Hepatic stellate cell (primary cell): ENCODE measurements at regions not wholly inside any gene's neighbourhood (a gene's known extent, or its start where the extent isn't known, plus 50 kb on each side); places are given as distances from the start of the nearest gene placed in this dataset.
"Not testable (repeated sequence)": the region's sequence is repeated elsewhere in the genome, so short reads cannot be mapped to it uniquely, and the experiment has no call there.

Experiments used
- DNase-seq: peaks from one replicate; pipeline ENCODE4 v3.0.0; 2011; ENCODE audit warnings: low spot score

- not testable (repeated sequence) for DNase-seq
These were observed 430.2 kb upstream of the ACVR2A start for GRCh38 chr2:147414656-147415055.

GRCh38 chr2:147408357-147408756 is 436.5 kb upstream of the ACVR2A start:
- no peak for DNase-seq

- DNase-seq = no peak
These were observed 439.2 kb upstream of the ACVR2A start for GRCh38 chr2:147405651-147406050.

- DNase-seq = no peak
These were observed 445.8 kb upstream of the ACVR2A start for GRCh38 chr2:147398996-147399395.

GRCh38 chr2:147398301-147398700 is 446.5 kb upstream of the ACVR2A start:
- DNase-seq = no peak

- DNase-seq = no peak
These were observed 447.9 kb upstream of the ACVR2A start for GRCh38 chr2:147396890-147397289.

GRCh38 chr2:147394179-147394790 is 450.5 kb upstream of the ACVR2A start:
- no peak for DNase-seq

GRCh38 chr2:147392180-147392579 is 452.6 kb upstream of the ACVR2A start:
- DNase-seq = no peak

- DNase-seq = no peak
These were observed 454.4 kb upstream of the ACVR2A start for GRCh38 chr2:147390475-147390874.

GRCh38 chr2:147389218-147389617 is 455.6 kb upstream of the ACVR2A start:
- no peak for DNase-seq

GRCh38 chr2:147388217-147388616 is 456.6 kb upstream of the ACVR2A start:
- DNase-seq = no peak

GRCh38 chr2:147386284-147386683 is 458.5 kb upstream of the ACVR2A start:
- DNase-seq = no peak

GRCh38 chr2:147385600-147385999 is 459.2 kb upstream of the ACVR2A start:
- DNase-seq = no peak

- no peak for DNase-seq
These were observed 460.2 kb upstream of the ACVR2A start for GRCh38 chr2:147384659-147385058.

GRCh38 chr2:147382322-147382948 is 462.4 kb upstream of the ACVR2A start:
- no peak for DNase-seq

- DNase-seq = no peak
These were observed 466.4 kb upstream of the ACVR2A start for GRCh38 chr2:147378403-147378802.

GRCh38 chr2:147375073-147375472 is 469.8 kb upstream of the ACVR2A start:
- DNase-seq = no peak

GRCh38 chr2:147374423-147374811 is 470.4 kb upstream of the ACVR2A start:
- DNase-seq = no peak

- no peak for DNase-seq
These were observed 470.9 kb upstream of the ACVR2A start for GRCh38 chr2:147373800-147374422.

GRCh38 chr2:147368306-147368705 is 476.5 kb upstream of the ACVR2A start:
- no peak for DNase-seq

- no peak for DNase-seq
These were observed 478.6 kb upstream of the ACVR2A start for GRCh38 chr2:147366279-147366678.

GRCh38 chr2:147365622-147366021 is 479.2 kb upstream of the ACVR2A start:
- no peak for DNase-seq

- no peak for DNase-seq
These were observed 480.2 kb upstream of the ACVR2A start for GRCh38 chr2:147364597-147364996.

- no peak for DNase-seq
These were observed 481.6 kb upstream of the ACVR2A start for GRCh38 chr2:147363181-147363580.
